ENCODE measurements at regions not wholly inside any gene's neighbourhood (a gene's known extent, or its start where the extent isn't known, plus 50 kb on each side); places are given as distances from the start of the nearest gene placed in this dataset.

DNA sequence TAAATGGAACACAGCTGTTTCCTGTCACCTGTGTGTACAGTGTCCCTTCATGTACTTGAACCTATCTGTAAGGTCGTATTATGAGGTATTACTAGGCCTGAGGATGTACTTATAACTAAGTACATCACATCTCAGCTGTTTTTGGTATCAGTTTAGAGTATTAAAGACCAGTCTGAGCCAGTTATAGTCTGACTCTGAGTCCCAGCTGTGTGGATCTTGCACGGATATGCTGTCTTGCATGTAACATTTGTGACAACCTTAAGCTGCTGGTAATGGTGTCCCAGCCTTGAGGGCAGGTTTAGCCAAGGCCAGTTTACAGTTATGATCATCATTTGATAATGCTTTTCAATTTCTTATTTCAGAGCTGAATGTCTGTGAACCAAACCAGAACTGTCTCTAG, 496.3 kb downstream of the SLC4A3 start:
- ATAC-seq (no peak), DNase-seq (ENCODE audit: low spot score) (no peak)
- H3K4me1 Mint-ChIP-seq: 0 out of 2 replicates have a peak, but pooled peaks cover 5% of the 10 kb centered on the region
- H3K36me3 Mint-ChIP-seq: no peaks in the 10 kb centered on the region
- H3K27ac Mint-ChIP-seq: no peak overlapping the region
- no peaks in the 10 kb centered on the region for H3K27me3 Mint-ChIP-seq (ENCODE audit: low read depth)
- ChIA-PET POLR2A (interaction anchor here (0.5 to 0.6 kb wide), 2 partner anchors 168 to 1408 kb away, joined by 3 to 4 read pairs; no protein-coding TSS in a partner anchor), CTCF (no interaction called here)
- H3K4me3 Mint-ChIP-seq: no peak overlapping the region
- 0 out of 2 replicates have a peak, but pooled peaks cover 3% of the 10 kb centered on the region for H3K9me3 Mint-ChIP-seq
- TF ChIP-seq, protein P1, sequence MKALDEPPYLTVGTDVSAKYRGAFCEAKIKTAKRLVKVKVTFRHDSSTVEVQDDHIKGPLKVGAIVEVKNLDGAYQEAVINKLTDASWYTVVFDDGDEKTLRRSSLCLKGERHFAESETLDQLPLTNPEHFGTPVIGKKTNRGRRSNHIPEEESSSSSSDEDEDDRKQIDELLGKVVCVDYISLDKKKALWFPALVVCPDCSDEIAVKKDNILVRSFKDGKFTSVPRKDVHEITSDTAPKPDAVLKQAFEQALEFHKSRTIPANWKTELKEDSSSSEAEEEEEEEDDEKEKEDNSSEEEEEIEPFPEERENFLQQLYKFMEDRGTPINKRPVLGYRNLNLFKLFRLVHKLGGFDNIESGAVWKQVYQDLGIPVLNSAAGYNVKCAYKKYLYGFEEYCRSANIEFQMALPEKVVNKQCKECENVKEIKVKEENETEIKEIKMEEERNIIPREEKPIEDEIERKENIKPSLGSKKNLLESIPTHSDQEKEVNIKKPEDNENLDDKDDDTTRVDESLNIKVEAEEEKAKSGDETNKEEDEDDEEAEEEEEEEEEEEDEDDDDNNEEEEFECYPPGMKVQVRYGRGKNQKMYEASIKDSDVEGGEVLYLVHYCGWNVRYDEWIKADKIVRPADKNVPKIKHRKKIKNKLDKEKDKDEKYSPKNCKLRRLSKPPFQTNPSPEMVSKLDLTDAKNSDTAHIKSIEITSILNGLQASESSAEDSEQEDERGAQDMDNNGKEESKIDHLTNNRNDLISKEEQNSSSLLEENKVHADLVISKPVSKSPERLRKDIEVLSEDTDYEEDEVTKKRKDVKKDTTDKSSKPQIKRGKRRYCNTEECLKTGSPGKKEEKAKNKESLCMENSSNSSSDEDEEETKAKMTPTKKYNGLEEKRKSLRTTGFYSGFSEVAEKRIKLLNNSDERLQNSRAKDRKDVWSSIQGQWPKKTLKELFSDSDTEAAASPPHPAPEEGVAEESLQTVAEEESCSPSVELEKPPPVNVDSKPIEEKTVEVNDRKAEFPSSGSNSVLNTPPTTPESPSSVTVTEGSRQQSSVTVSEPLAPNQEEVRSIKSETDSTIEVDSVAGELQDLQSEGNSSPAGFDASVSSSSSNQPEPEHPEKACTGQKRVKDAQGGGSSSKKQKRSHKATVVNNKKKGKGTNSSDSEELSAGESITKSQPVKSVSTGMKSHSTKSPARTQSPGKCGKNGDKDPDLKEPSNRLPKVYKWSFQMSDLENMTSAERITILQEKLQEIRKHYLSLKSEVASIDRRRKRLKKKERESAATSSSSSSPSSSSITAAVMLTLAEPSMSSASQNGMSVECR (CRISPR knock-in tag; IDR thresholded peaks at IDR 0.05; ENCODE audit: borderline replicate concordance): no peak
- TF ChIP-seq, protein P2, sequence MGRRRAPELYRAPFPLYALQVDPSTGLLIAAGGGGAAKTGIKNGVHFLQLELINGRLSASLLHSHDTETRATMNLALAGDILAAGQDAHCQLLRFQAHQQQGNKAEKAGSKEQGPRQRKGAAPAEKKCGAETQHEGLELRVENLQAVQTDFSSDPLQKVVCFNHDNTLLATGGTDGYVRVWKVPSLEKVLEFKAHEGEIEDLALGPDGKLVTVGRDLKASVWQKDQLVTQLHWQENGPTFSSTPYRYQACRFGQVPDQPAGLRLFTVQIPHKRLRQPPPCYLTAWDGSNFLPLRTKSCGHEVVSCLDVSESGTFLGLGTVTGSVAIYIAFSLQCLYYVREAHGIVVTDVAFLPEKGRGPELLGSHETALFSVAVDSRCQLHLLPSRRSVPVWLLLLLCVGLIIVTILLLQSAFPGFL (CRISPR knock-in tag; IDR thresholded peaks at IDR 0.05; ENCODE audit: borderline replicate concordance): no peak
- TF ChIP-seq JUN (CRISPR knock-in tag; IDR thresholded peaks at IDR 0.05) (no peak), ZNF396 (CRISPR knock-in tag; IDR thresholded peaks at IDR 0.05; ENCODE audit: borderline replicate concordance) (no peak), ZNF416 (CRISPR knock-in tag; IDR thresholded peaks at IDR 0.05) (no peak), TP53 (CRISPR knock-in tag; IDR thresholded peaks at IDR 0.05) (no peak), RORB (CRISPR knock-in tag; IDR thresholded peaks at IDR 0.05) (no peak), FOXP1 (CRISPR knock-in tag; IDR thresholded peaks at IDR 0.05; ENCODE audit: borderline replicate concordance) (no peak), TCF7 (CRISPR knock-in tag; IDR thresholded peaks at IDR 0.05; ENCODE audit: low read depth) (no peak), ZNF219 (CRISPR knock-in tag; IDR thresholded peaks at IDR 0.05; ENCODE audit: borderline replicate concordance) (no peak), CREM (CRISPR knock-in tag; IDR thresholded peaks at IDR 0.05) (no peak), ZBTB21 (CRISPR knock-in tag; IDR thresholded peaks at IDR 0.05; ENCODE audit: borderline replicate concordance) (no peak), MXD4 (CRISPR knock-in tag; IDR thresholded peaks at IDR 0.05; ENCODE audit: borderline replicate concordance) (no peak)
- TF ChIP-seq, protein P3, sequence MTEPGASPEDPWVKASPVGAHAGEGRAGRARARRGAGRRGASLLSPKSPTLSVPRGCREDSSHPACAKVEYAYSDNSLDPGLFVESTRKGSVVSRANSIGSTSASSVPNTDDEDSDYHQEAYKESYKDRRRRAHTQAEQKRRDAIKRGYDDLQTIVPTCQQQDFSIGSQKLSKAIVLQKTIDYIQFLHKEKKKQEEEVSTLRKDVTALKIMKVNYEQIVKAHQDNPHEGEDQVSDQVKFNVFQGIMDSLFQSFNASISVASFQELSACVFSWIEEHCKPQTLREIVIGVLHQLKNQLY (CRISPR knock-in tag; IDR thresholded peaks at IDR 0.05): no peak

DNA sequence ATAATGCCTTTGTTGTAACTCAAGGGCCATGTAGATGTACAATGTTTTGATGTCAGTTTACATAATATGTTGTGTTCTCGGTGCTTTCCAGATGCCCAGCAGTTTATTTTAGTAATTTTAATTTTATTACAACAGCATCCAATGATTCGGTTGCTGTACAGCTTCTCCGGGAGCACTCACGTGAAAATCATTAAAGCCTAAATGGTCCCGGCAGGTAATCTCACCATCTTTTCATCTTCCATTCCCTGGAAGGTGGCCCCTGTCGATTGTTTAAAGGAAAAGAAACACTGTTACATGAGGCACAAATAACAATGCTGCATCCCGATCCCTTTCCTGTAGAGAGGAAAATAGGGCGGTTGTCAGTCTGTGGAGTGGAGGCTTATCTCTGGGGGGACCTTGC, 498.1 kb downstream of the SLC4A3 start:
- H3K9me3 Mint-ChIP-seq: peaks cover 6% of the 10 kb centered on the region
- H3K27ac Mint-ChIP-seq: no peak overlapping the region
- no peaks in the 10 kb centered on the region for H3K27me3 Mint-ChIP-seq (ENCODE audit: low read depth)
- H3K4me1 Mint-ChIP-seq: 0 out of 2 replicates have a peak, but pooled peaks cover 5% of the 10 kb centered on the region
- TF ChIP-seq NFATC4 (CRISPR knock-in tag; IDR thresholded peaks at IDR 0.05) (no peak), ZNF396 (CRISPR knock-in tag; IDR thresholded peaks at IDR 0.05; ENCODE audit: borderline replicate concordance) (no peak), NFE2L1 (CRISPR knock-in tag; IDR thresholded peaks at IDR 0.05) (no peak), ZNF138 (CRISPR knock-in tag; conservative IDR thresholded peaks at IDR 0.05) (no peak), TEAD1 (CRISPR knock-in tag; IDR thresholded peaks at IDR 0.05) (no peak), PRRX2 (CRISPR knock-in tag; IDR thresholded peaks at IDR 0.05) (no peak)
- TF ChIP-seq, protein P4, sequence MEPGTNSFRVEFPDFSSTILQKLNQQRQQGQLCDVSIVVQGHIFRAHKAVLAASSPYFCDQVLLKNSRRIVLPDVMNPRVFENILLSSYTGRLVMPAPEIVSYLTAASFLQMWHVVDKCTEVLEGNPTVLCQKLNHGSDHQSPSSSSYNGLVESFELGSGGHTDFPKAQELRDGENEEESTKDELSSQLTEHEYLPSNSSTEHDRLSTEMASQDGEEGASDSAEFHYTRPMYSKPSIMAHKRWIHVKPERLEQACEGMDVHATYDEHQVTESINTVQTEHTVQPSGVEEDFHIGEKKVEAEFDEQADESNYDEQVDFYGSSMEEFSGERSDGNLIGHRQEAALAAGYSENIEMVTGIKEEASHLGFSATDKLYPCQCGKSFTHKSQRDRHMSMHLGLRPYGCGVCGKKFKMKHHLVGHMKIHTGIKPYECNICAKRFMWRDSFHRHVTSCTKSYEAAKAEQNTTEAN (CRISPR knock-in tag; IDR thresholded peaks at IDR 0.05): no peak
- TF ChIP-seq, protein P5, sequence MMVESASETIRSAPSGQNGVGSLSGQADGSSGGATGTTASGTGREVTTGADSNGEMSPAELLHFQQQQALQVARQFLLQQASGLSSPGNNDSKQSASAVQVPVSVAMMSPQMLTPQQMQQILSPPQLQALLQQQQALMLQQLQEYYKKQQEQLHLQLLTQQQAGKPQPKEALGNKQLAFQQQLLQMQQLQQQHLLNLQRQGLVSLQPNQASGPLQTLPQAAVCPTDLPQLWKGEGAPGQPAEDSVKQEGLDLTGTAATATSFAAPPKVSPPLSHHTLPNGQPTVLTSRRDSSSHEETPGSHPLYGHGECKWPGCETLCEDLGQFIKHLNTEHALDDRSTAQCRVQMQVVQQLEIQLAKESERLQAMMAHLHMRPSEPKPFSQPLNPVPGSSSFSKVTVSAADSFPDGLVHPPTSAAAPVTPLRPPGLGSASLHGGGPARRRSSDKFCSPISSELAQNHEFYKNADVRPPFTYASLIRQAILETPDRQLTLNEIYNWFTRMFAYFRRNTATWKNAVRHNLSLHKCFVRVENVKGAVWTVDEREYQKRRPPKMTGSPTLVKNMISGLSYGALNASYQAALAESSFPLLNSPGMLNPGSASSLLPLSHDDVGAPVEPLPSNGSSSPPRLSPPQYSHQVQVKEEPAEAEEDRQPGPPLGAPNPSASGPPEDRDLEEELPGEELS (CRISPR knock-in tag; IDR thresholded peaks at IDR 0.05): no peak
- 0 out of 2 replicates have a peak, but pooled peaks cover under 1% of the 10 kb centered on the region for H3K36me3 Mint-ChIP-seq
- ATAC-seq (no peak), DNase-seq (ENCODE audit: low spot score) (no peak)
- POLR2A ChIA-PET: no interaction called here
- no peak overlapping the region for H3K4me3 Mint-ChIP-seq
- CTCF ChIA-PET: interaction anchor here (1.7 kb wide), 1 partner anchor 29 kb away, joined by 4 read pairs; no protein-coding TSS in a partner anchor

Measured in WTC11 (cell line).